NT2/D1 (cell line): ENCODE measurements at regions not wholly inside any gene's neighbourhood (a gene's known extent, or its start where the extent isn't known, plus 50 kb on each side); places are given as distances from the start of the nearest gene placed in this dataset.

Source experiments
- YY1 ChIP-seq: IDR thresholded peaks from 2 replicates; pipeline ENCODE4 v1.6.1; 2011; ENCODE audit not compliant: insufficient read length, insufficient read depth
- ZNF274 ChIP-seq: IDR thresholded peaks from 2 replicates; pipeline ENCODE4 v1.6.1; 2011; ENCODE audit warnings: mild to moderate bottlenecking, low read depth, low read length

- TF ChIP-seq ZNF274 (no peak), YY1 (no peak)
Measured at GRCh38 chr2:128591022-128591860, 272.6 kb upstream of the HS6ST1 start.
